Activated T-cell treated with anti-CD3 and anti-CD28 coated beads for 48 hours (primary cell): ENCODE measurements at regions not wholly inside any gene's neighbourhood (a gene's known extent, or its start where the extent isn't known, plus 50 kb on each side); places are given as distances from the start of the nearest gene placed in this dataset.
"Not testable (repeated sequence)": the region's sequence is repeated elsewhere in the genome, so short reads cannot be mapped to it uniquely, and the experiment has no call there.

Experiments used
- DNase-seq: peaks from one replicate; pipeline ENCODE4 v3.0.0-alpha.2; 2020; ENCODE audit warnings: low read depth

DNA sequence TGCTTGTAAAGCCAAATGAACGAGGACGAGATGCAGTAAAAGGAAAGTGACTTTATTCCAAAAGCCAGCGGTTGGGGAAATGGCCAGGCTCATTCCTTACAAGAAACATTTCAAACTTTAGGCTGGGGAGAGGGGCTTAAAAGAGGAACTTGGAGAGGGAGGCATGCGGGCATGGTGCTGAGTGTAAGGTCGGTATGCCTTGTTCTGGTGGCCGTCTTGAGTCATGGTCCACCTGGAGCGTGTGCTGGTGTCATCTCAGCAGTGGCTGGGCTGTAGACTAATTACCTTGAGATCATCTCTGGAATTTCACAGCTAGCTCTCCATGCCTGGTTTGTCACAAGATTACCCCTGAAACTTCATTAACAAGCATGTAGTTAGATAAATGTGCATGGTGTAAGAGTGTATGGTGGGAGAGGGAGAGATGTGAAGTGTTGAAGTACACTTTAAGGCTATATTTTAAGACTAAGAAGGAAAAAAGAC lies 156.4 kb upstream of the PFN2 start:
- no peak for DNase-seq

DNA sequence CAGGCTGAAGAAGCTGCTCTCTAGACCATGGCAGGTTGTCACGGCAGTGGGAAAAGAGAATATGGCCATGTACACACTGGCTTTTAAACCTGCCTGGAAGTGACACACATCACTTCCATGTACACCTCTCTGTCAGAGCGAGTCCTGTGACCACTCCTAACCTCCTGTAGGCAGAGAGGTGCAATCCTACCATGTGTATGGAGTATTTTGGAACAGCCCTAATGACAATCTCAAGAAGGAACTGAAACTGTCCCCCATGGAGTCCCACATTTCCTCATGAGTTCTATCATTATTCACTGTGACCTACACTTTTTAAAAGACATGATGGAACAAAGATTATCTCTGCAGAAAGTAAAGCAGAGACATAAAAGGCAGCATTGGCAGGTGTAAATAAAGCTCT lies 153.4 kb upstream of the PFN2 start:
- DNase-seq, result no peak

DNA sequence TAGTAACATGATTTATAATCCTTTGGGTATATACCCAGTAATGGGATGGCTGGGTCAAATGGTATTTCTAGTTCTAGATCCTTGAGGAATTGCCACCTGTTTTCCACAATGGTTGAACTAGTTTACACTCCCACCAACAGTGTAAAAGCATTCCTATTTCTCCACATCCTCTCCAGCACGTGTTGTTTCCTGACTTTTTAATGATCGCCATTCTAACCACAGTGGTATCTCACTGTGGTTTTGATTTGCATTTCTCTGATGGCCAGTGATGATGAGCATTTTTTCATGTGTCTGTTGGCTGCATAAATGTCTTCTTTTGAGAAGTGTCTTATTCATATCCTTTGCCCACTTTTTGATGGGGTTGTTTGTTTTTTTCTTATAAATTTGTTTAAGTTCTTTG lies 152.6 kb upstream of the PFN2 start:
- not testable (repeated sequence) for DNase-seq

DNA sequence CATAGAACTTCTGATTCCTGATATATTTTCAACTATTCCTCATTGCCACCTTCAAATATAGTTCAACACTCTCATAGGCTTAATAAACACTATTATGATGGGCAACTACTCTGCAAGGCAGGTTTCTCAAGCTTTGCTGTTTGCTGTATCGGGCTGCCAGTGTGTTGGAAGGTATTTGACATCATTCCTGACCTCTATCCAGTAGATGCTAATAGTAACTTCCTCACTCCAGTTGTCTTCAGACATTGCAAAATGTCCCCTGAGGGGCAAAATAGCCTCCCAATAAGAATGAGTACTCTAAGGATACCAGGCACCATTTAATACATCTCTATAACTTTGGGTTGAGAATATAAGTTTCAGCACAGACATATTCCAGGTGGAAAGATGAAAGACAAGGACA lies 147.5 kb upstream of the PFN2 start:
- DNase-seq, result no peak

DNA sequence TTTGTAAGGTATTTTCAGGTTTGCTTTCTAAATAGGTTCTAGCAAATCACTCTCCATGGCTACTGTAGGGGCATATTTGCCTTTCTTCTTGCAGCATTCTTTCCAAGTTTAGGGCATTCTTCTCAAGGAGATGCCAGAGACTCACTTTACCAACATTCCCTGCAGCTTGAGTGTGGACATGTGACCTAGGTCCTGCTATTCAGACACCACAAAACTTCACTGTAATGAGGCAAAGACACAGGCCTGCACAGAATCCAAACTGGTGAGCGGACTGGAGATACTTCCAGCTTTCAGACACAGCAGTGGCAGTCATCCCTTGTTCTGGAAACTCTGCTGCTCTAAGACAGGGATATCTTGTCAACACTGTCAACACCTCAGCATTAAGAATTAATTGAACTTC lies 146.4 kb upstream of the PFN2 start:
- DNase-seq, result no peak

DNA sequence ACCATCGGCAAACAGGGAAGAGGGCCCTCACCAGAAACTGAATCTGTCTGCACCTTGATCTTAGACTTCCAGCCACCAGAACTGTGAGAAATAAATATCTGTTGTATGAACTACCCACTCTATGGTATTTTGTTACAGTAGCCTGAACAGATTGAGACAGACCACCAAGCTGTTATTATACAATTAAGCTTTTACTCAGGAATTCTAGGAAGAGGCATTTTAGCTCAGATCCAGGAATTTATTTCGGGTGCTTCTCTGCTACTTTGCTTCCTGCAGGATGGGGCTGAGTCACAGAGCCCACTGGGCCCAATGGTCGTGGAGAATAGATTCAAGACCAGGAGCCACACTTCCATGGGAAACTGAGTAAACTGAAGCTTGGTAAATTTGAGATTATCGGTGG lies 145.5 kb upstream of the PFN2 start:
- no peak for DNase-seq

DNA sequence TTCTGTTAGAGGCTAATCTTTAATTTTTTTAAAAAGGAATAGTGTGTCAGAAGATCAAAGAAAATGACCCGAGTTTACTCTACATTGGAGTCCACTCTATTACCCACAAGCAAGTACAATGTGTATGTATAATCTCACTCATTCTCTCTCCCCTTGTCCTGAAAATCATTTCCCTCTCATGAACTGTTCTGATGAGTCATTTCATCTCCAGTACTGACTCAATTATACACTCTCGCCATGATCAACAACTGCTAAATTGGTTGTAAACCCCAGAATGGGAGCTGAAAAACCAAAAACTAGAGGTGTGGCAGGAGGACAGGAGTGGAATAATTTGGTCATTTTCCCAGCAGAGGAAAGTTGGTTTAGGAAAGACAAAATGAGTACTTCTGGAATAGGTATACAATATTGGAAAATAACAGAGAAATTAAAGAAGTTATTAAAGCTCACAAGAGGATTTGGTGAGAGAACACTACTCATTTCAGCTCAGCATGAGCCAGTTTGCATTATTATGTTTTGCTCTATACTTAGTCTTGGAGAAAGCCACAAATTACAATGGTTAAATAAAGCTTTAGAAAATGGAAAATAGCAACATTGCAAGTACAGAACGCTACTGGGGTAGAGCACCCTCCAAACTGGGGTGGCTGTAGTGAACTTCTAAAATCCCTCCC lies 144.3 kb upstream of the PFN2 start:
- no peak for DNase-seq

DNA sequence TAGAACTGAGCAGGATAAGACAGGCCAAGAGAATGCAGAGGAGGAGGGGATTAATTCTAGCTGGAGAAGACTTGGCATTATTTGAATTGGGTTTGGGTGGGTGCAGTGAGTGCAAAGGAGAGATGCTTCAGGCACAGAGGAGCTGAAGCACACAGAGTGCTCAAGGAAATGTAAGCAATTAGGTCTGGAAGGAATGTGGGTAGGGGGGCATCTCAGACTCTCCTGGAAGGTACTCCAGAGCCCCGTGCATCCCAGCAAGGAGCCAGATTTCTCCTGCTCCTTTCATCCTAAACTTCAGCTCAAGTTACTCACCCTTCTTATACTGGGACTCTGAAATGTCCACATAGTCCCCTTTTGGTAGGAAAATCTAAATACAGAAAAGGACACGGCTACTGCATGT lies 143.6 kb upstream of the PFN2 start:
- no peak for DNase-seq

DNA sequence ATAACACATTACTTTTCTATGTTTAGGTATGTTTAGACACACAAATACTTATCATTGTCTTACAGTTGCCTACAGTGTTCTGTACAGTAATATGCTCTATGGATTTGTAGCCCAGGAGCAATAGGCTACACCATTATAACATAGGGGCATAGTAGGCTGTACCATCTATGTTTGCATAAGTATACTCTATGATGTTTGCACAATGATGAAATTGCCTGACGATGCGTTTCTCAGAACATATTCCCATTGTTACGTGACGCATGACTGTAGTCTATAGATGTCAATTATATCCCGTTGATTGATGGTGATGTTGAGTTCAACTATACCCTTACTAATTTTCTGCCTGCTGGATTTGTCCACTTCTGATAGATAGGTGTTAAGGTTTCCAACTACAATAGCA lies 139.4 kb upstream of the PFN2 start:
- DNase-seq, result no peak

DNA sequence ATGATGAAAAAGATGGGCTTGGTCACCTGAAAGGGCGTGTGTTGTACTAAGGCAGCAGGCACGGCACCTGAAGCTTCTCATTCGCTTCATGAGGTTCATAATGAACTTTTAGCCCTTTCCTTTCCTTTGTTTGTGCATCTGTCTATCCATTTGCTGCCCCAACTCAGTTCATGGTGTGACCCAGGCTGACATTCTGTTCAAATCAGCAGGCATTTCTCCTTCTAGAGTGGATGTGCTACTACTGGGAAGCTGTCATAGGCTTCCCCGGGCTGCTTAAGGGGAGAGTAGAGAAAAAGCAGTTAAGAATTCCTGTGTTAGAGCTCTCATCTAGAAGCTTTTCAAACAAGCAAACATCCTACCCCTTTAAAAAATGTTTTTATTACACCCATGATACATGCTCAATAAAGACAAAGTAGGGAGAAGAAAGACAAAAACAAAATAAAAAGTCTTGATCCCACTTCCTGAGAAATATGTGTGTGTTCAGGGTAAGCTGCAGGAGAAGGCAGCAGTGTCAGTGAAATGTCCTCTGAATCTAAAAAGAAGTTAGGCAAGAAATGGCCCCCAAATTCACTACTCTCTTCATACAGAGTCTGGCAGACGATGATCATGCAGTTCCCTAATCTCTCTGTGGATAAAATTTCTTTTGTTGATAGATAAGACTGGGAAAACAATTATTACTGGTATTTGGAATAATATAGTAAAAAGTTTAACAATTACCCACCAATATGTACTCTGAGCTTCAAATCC lies 136.9 kb upstream of the PFN2 start:
- no peak for DNase-seq

DNA sequence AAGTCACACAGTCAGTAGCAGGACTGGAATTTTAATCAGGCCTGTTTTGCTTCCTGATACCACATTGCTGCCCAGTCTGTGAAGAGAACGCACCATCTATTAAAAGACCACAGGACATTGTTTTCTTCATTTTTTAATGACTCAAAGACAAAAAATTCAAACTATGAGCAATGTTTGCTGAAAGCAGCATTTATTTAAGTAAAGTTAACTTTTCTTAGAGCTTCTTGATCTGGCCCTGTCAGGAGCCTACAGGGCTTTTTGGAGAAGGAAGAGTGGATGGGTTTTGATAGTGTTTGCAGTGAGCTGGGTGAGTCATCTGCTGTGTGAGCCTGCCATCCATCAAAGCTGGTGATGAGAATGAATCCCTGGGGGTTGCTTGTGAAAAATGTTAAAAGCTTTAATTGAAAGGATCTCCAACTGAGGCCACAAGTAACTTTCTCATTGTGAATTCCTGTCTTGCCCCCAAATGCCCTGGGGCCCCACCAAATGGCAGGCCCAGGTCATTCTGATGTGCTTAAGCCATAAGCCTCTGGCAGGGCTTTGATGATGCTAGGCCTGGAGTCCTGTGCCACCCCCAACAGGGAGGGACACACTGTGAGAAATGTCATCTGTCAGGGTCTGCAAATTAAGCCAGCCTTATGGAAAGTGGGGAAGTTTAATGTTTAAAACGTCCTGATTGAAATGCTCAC lies 136.2 kb upstream of the PFN2 start:
- no peak for DNase-seq

DNA sequence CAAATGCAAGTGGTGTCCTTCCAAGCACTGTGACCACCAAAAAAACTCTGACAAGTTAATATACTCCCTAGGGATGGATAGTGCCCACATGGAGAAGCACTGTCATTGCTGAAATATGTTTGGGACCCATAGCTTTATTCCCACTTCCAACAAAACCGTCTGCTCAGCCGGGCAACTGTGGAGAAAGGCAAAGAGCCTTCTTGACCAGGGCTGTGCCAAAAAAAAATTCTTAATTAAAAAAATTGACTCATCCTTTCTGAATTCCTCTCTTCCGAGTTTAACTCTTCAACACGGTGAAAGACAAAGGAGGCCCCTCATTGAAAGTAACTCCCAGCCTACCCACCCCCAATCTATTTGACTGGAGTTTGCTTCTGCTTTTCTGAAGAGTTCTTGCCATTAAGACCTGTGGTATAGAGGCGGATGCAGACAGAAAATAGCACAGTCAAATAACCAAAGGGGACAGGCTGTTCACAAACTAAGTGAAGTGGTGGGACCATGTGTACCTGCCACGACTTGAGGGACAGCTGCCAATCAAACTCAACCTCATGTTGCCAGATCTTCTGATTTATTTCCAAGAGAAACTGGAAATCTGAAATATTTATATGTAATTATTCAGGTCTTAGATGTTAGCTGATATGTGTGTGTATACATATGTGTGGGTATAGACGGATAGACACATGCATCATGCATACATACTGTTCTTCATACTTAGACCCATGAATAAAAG lies 135.4 kb upstream of the PFN2 start:
- no peak for DNase-seq

DNA sequence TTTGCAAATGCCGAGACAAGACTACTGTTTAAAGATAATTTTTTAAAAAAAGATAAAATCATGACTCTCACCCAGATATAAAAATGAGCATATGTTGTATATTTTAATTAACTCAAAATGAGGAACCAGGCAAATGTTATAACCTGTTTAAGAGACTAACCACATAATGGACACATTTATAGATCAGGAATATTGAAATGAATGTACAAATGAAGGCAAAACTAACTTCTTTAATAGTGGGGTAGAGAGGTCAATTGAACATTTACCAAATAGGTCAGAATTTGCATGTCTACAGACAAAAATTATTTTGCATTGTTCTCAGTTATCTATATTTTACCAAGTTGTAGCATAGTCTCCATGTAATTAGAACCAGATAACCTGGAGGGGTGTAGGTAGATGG lies 134.3 kb upstream of the PFN2 start:
- DNase-seq, result no peak

DNA sequence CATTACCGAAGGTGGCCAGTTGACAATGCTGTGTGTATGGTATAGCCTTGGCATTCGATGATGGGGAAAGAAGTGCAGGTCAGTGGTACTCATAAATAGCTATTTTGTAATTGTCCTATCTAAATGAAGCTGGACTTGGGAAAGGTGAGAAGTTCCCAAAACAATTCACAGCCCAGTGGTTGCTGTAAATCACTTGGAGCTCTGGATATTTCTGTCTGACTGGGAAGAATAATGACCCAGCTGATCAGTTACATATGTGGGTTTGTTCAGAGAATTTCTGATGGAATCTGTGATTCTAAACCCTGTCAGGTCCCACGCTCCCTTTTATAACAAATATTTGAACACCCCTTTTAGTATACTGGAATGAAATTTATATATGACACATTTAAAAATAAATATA lies 133.9 kb upstream of the PFN2 start:
- DNase-seq, result no peak

DNA sequence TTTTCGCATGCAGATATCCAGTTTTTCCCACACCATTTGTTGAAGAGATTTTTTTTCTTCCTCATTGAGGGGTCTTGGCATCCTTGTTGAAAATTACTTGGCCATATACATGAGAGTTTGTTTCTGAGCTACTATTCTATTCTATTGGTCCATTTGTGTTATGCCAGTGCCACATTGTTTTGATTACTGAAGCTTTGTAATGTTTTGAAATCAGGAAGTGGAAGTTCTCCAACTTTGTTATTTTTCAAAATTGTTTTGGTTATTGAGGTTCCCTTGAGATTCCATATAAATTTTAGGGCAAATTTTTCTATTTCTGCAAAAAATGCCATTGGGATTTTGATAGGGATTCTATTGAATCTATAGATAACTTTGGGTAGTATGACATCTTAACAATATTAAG lies 130.3 kb upstream of the PFN2 start:
- no peak for DNase-seq

DNA sequence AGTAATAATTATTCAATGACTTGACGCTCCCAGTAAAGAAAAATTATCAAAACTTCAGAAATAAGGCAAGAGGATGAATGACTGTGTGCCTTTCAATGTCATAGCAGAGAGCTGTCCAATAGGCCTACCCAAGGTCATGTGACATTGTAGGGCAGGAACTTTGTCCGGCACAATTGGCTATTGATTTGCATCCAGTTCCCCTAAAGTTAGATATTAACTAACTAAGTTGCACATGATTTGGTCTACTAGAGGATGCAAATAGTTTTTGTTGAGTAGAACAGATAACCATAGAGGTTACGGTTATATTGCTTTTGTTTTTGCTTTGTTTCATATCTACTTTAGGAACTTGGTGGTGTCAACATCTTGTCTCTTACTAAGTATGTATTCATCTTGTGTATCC lies 127.9 kb upstream of the PFN2 start:
- no peak for DNase-seq

DNA sequence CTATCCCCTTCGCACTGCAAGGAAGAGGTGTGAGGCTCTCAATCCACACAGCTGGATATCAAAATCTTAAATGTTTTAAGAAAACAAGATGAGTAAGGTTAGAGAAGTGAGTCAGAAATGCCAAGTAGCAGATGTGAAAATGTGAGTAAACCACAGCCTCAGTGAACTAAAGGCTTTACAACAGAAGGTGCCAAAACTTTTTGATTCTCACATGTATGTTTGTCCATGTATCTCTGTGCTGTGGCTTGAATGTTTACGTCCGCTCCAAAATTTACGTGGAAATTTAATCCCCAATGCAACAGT lies 126.8 kb upstream of the PFN2 start:
- no peak for DNase-seq

DNA sequence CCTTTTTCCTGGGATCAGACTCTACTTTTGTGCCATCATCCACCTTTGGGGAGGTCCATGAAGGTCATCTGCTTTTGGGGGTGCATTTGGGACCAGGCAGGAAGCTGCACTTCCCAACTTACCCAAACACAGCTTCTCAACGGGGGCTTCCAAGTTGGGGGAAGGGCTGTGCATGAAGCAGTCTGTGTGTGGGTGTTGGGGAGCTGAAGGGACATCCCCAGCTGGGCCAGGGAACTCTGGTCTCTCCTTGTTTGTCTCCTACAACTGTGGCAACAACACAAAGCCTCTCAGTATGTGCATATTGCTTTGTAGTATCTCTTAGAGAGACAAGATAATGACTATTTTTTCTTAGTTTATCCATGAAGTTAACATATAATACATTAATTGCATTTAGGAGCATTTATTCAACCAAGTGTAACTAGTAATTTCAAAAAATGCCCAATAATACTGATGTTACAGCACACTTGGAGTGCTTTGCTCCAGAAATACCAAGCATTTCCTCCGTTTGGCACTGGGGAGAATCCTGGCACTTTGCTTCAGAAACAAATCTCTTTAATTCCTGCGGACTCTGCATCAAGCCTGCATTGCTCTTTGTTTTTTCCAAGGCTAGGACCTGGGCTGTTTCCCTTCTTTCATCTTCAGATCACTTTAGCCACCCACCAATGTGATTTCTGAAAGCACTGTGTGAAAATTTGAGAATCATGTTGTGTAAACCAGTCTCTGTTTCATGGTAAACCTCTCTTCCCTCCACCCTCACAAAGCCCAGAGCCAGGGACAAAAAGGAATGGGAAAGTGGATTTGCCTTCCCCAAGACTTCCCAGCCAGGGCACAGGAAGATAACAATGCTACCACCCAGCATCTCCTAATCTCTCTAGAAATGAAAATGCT lies 126.2 kb upstream of the PFN2 start:
- no peak for DNase-seq

DNA sequence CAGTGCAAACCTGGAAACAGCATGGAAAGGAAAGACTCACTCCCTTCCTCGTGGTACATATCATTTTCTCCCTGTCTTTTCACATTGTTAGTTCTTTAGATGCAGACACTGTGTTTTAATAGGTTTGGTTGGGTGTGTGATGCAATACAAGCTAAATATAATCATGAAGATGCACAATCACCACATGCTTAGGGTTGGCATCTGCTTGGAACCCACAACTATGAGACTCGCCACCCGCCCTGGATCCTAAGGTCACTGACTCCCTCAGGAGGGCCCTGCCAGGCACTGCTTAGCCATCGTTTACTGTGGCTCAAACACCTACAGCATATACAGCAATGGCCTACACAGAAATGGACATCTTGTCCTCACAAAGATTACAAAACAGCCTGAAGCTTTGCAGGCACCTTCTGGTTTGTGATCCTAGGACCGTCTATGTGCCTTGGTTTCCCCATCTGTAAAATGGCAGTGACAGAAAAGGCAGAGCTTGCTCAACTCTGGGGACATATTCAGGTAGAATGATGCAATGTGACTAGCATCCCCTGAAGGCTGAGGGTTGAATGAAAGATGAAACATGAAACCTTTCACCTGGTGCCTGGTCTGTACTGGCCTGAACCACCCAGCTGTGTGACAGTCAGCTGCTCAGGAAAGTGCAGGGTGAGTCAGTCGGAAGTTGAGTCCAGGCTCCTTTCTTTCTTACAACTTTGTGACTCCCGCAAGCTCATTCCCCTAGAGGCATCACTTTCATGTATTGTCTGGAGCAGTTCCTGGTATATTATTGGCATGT lies 123.6 kb upstream of the PFN2 start:
- no peak for DNase-seq

DNA sequence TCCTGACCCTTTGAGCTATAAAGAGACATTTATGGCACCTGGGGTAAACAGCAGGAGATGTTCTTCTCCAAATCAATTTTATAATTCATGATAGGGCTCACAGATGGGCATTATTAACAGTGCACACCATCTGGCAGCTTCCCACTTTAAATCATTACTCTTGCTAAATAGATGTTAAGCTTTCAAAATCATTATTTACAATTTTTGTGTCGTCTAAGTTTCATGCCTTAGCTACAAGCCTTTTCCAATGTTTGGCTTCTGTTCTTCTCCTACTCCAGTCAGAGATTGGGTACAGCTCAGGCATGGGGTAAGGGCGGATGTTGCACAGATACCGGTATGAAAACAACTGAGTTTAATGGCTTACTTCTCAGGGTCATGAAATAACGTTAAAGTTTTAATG lies 120.9 kb upstream of the PFN2 start:
- DNase-seq, result no peak

DNA sequence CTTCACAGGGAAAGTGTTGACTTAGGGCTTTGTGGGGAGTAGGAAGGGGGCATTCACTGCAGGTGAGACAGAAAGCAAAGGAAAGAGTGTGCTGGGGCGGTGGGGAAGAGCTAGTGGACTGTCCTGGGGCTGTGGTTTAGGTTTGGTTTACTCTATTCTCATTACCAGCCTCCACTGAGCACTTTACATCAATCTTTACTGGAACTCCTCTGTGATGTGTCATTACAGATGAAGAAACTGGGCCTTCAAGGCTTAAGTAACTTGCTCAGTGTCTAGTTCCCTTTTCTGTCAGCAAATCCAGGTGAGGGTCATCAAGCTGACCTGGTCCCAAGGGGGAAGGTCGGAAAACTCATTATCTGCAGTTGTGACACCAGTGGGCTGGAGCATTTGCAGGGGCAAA lies 120.2 kb upstream of the PFN2 start:
- DNase-seq, result no peak
